Central memory CD4-positive, alpha-beta T cell (primary cell): ENCODE measurements at regions not wholly inside any gene's neighbourhood (a gene's known extent, or its start where the extent isn't known, plus 50 kb on each side); places are given as distances from the start of the nearest gene placed in this dataset.

ENCODE experiments used
- DNase-seq: peaks from one replicate; pipeline ENCODE4 v3.0.0; 2022

DNA sequence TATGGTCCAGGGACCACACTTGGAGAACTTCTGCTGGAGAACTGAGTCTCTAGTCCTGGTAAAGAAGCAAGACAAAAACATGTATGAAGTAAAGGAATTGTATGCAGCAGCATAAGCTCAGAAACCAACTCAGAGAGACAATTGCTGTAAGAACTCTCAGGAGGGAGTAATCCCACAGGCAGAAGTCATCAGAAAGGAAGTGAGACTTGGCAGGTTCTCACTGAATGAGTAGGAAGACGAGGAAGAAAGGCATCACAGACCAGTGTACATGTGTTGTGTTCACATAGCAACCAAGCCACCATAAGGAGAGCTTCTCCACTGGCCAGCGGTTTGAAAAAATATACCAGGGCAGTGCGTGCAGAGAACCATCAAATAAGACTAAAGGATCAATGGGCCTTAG, 57.9 kb upstream of the FST start:
- no peak for DNase-seq

GRCh38 chr5:53423724-53424123, 56.7 kb upstream of the FST start:
- DNase-seq = no peak

DNA sequence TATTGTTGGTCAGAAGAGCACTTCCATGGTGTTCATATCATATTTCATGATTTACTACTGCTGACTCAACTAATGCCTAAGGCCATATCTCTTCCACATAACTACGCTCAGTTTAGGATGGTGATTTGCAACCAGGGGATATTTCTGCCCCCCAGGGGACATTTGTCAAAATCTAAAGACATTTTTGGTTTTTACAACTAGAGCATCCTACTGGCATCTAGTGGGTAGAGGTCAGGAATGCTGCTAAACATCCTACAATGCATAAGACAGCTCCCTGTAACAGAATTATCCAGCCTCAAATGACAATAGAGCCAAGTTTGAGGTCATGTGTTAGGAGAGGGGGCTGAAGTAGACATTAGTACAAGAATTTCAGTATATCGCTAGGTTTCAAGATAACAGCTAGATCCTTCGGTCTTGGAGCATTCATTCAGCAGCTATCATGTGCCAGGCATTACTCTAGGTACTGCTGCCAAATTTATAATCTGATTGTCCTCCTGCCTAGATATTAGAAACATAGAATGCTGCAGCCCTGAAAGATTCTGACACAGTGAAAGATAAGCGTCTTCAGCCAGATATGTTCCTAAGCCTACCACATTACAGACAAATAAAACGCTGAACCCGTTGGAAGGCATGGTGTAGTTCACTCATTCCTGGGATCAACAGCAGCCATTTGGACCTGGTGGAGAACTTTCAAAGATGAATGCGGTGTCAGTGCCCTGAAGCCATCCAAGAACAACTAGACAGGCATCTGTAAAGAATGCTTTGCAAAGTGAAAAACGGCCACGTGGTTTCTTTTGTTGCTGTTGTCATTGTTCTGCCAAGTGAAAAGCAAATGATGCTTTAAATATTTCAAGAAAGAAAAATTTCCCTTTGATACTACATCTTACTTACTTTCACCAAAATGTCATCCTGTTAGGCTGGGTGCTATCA, 55.5 kb upstream of the FST start:
- DNase-seq = no peak

DNA sequence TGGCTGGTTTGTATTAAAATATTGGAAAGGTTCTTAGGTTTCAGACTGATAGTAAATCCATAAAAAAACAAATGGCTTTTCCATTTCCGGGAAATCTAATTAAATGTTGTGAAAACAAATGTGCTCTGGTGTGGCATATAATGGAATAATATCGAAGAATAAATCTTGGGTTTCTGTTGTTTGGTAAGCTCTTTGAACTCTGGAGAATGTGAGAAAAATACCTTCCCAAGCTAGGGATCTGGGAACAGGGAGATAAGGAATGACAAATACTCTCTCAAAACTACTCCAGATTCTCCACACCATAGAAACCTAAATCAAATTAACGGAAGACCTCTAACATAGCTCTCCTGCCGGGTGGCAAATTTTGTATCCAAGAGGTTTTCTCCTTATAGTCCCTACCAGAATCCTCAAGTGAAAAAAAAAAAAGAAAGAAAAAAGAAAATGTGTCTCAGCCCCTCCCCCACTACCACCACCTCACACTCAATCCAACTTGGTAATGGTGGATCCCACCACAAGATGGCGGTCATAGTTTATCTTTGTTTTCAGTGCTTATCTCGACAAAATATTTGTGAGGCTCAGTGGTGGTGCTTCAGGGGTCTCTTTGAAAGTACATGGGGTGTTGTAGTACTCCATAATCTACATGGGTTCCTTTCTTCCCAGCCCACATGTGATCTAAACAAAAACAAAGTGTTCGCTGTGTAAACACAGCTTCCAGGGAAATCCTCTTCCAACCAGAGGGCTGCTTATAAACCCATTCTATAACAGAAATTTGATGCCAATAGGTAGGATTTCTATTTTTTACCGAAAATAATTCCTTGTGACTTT, 54.5 kb upstream of the FST start:
- DNase-seq = no peak

GRCh38 chr5:53426512-53426830, 54.0 kb upstream of the FST start:
- DNase-seq = no peak

- DNase-seq = no peak
Observed at GRCh38 chr5:53426878-53427277, 53.6 kb upstream of the FST start.

- DNase-seq = no peak
Observed at GRCh38 chr5:53427965-53428364, 52.5 kb upstream of the FST start.

DNA sequence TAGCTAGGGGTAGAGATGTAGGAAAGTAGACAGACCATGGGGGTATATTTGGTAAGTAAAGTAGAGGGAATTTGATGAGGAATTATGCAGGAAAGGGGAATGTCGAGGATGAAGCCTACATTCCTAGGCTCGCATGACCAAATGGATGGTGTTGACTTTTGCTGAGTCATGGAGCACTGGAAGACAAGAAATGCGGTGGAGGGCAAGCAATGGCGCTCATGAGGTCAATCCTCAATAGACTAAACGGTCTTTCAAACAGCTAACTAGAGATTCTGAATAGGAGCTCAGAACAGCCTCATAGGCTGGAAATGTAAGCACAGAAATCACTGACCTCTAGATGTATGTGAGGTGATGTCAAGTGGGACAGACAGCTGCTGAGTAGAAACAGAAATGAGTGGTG, 50.7 kb upstream of the FST start:
- no peak for DNase-seq

- no peak for DNase-seq
Observed at GRCh38 chr5:53430618-53431252, 49.7 kb upstream of the FST start.
